GM23248 (cell line): ENCODE measurements at regions not wholly inside any gene's neighbourhood (a gene's known extent, or its start where the extent isn't known, plus 50 kb on each side); places are given as distances from the start of the nearest gene placed in this dataset.
A peak's percentile ranks its signal among the peaks of the same experiment; 100 is the strongest.

ENCODE experiments used
- DNase-seq: peaks from one replicate; pipeline ENCODE4 v3.0.0-alpha.2; 2015
- H2AFZ ChIP-seq: fragments of 200-600 bp; sonication (generic); 2 replicates; pipeline ENCODE4 v1.6.1; 2016; ENCODE audit warnings: antibody characterized with exemption
- H3F3A ChIP-seq: fragments of 200-600 bp; sonication (generic); 2 replicates; pipeline ENCODE4 v1.6.1; 2016; ENCODE audit warnings: mild to moderate bottlenecking, antibody characterized with exemption, mixed run types; ENCODE audit not compliant: insufficient read depth
- H3K27ac ChIP-seq: fragments of 200-600 bp; sonication (generic); 2 replicates; pipeline ENCODE4 v1.5.1; 2016; ENCODE audit warnings: mild to moderate bottlenecking
- H3K27me3 ChIP-seq: fragments of 200-600 bp; sonication (generic); replicated peaks from 2 replicates; pipeline ENCODE4 v1.6.1; 2016; ENCODE audit warnings: mild to moderate bottlenecking; ENCODE audit not compliant: insufficient read depth
- H3K36me3 ChIP-seq: fragments of 200-600 bp; sonication (generic); 2 replicates; pipeline ENCODE4 v1.6.1; 2016; ENCODE audit warnings: low read depth, mild to moderate bottlenecking
- H3K4me1 ChIP-seq: fragments of 200-600 bp; sonication (generic); 2 replicates; pipeline ENCODE4 v1.6.1; 2016; ENCODE audit warnings: mild to moderate bottlenecking; ENCODE audit not compliant: insufficient read depth
- H3K4me2 ChIP-seq: fragments of 200-600 bp; sonication (generic); one replicate; pipeline ENCODE4 v1.6.1; 2016; ENCODE audit warnings: mild to moderate bottlenecking; ENCODE audit not compliant: unreplicated experiment
- H3K4me3 ChIP-seq: fragments of 200-600 bp; sonication (generic); 2 replicates; pipeline ENCODE4 v1.5.1; 2016; ENCODE audit warnings: mild to moderate bottlenecking
- H3K79me2 ChIP-seq: fragments of 200-600 bp; sonication (generic); 2 replicates; pipeline ENCODE4 v1.6.1; 2016; ENCODE audit warnings: mild to moderate bottlenecking; ENCODE audit not compliant: insufficient read depth
- H3K9ac ChIP-seq: fragments of 200-600 bp; sonication (generic); 2 replicates; pipeline ENCODE4 v1.6.1; 2016; ENCODE audit warnings: mild to moderate bottlenecking
- H3K9me2 ChIP-seq: fragments of 200-600 bp; sonication (generic); 2 replicates; pipeline ENCODE4 v1.6.1; 2016; ENCODE audit warnings: mixed run types, mild to moderate bottlenecking, moderate library complexity; ENCODE audit not compliant: insufficient read depth
- H3K9me3 ChIP-seq: fragments of 200-600 bp; sonication (generic); one replicate; pipeline ENCODE4 v1.6.1; 2017; ENCODE audit warnings: low read depth
- H4K20me1 ChIP-seq: fragments of 200-600 bp; sonication (generic); 2 replicates; pipeline ENCODE4 v1.6.0; 2016; ENCODE audit not compliant: insufficient read depth
- EZH2 ChIP-seq: fragments of 200-600 bp; sonication (generic); IDR thresholded peaks from 2 replicates; pipeline ENCODE4 v1.6.1; 2018; ENCODE audit warnings: antibody characterized with exemption, mild to moderate bottlenecking; ENCODE audit not compliant: insufficient read depth, poor library complexity, severe bottlenecking
- EZH2phosphoT487 ChIP-seq: fragments of 200-600 bp; sonication (generic); IDR thresholded peaks from 2 replicates; pipeline ENCODE4 v1.6.1; 2018; ENCODE audit warnings: antibody characterized with exemption, moderate library complexity, mild to moderate bottlenecking, low read depth; ENCODE audit not compliant: insufficient read depth
- WGBS, 2 experiments: methylation state at CpG; one replicate each; pipeline ENCODE4 v1.1.6; 2015 to 2017; ENCODE audit warnings: low lambda C conversion rate in 2 of 2, low coverage in 1 of 2; ENCODE audit errors: missing lambda C conversion rate in 2 of 2; 5-methylcytosine and 5-hydroxymethylcytosine counted together
- in situ Hi-C: fragments of 300-500 bp; cut with MboI; formaldehyde crosslinking; loops from 2 replicates; pipeline ENCODE4 v1.15.0; 2020

- Histone ChIP-seq H3K27ac (no peak overlapping the region), H4K20me1 (no peaks in the 10 kb centered on the region), H3K27me3 (no peaks in the 10 kb centered on the region; the same call in 1 of the 2 replicates), H3K9me2 (no peaks in the 10 kb centered on the region), H3K9me3 (no peaks in the 10 kb centered on the region), H3K79me2 (no peaks in the 10 kb centered on the region), H3F3A (no peaks in the 10 kb centered on the region), H3K4me2 (no peak overlapping the region), H3K9ac (no peak overlapping the region), H3K4me3 (no peak overlapping the region), H3K4me1 (no peaks in the 10 kb centered on the region), H2AFZ (no peak overlapping the region), H3K36me3 (no peaks in the 10 kb centered on the region)
- in situ Hi-C loops = loop anchor here (25.0 kb wide), 1 partner anchor 260 kb away; the partner anchor contains the start of gene NTF3
- TF ChIP-seq EZH2phosphoT487 = no peak
- TF ChIP-seq EZH2 = no peak
- DNase-seq = no peak
- 73 to 78% methylated on average over 2 of the region's 2 CpGs for WGBS, 2 experiments
Observed at GRCh38 chr12:5177731-5178130, 134.1 kb downstream of the KCNA5 start.

- DNase-seq = no peak
- 77 to 80% methylated on average over 4 of the region's 4 CpGs for WGBS, 2 experiments
- Histone ChIP-seq H3F3A (no peaks in the 10 kb centered on the region), H3K27ac (no peak overlapping the region), H3K4me1 (no peaks in the 10 kb centered on the region), H3K9me3 (no peaks in the 10 kb centered on the region), H3K4me2 (no peak overlapping the region), H4K20me1 (no peaks in the 10 kb centered on the region), H3K27me3 (no peaks in the 10 kb centered on the region; the same call in 1 of the 2 replicates), H2AFZ (no peak overlapping the region), H3K9ac (no peak overlapping the region), H3K79me2 (no peaks in the 10 kb centered on the region), H3K9me2 (no peaks in the 10 kb centered on the region), H3K4me3 (no peak overlapping the region), H3K36me3 (no peaks in the 10 kb centered on the region)
- in situ Hi-C loops = loop anchor here (25.0 kb wide), 1 partner anchor 259 kb away; the partner anchor contains the start of gene NTF3
- TF ChIP-seq EZH2phosphoT487 = no peak
- TF ChIP-seq EZH2 = no peak
Observed at GRCh38 chr12:5178571-5178970, 134.9 kb downstream of the KCNA5 start.

GRCh38 chr12:5180496-5180895, 136.8 kb downstream of the KCNA5 start:
- Histone ChIP-seq H4K20me1 (no peaks in the 10 kb centered on the region), H3K79me2 (no peaks in the 10 kb centered on the region), H3K9me3 (no peaks in the 10 kb centered on the region), H2AFZ (no peak overlapping the region), H3K36me3 (no peaks in the 10 kb centered on the region), H3F3A (no peaks in the 10 kb centered on the region), H3K27me3 (no peaks in the 10 kb centered on the region; the same call in 1 of the 2 replicates), H3K9me2 (no peaks in the 10 kb centered on the region), H3K4me3 (no peak overlapping the region), H3K9ac (no peak overlapping the region), H3K4me1 (no peaks in the 10 kb centered on the region), H3K27ac (no peak overlapping the region), H3K4me2 (no peak overlapping the region)
- in situ Hi-C loops = loop anchor here (25.0 kb wide), 1 partner anchor 257 kb away; the partner anchor contains the start of gene NTF3
- no peak for DNase-seq
- no peak for TF ChIP-seq EZH2phosphoT487
- TF ChIP-seq EZH2 = no peak
- 55 to 59% methylated on average over 5 of the region's 5 CpGs for WGBS, 2 experiments

GRCh38 chr12:5184186-5184585, 140.5 kb downstream of the KCNA5 start:
- in situ Hi-C loops = loop anchor here (25.0 kb wide), 1 partner anchor 253 kb away; the partner anchor contains the start of gene NTF3
- 93 to 94% methylated on average over 5 of the region's 5 CpGs for WGBS, 2 experiments

More at GRCh38 chr12:5184186-5184585, 140.5 kb downstream of the KCNA5 start:
- H4K20me1 ChIP-seq = no peaks in the 10 kb centered on the region
- no peak overlapping the region for H3K4me2 ChIP-seq
- H2AFZ ChIP-seq = no peak overlapping the region
- TF ChIP-seq EZH2phosphoT487 (no peak), EZH2 (no peak)
- H3K79me2 ChIP-seq = no peaks in the 10 kb centered on the region
- no peak overlapping the region for H3K4me3 ChIP-seq
- no peaks in the 10 kb centered on the region for H3K9me2 ChIP-seq
- H3K9me3 ChIP-seq = no peaks in the 10 kb centered on the region
- no peak overlapping the region for H3K27ac ChIP-seq
- H3K4me1 ChIP-seq = no peaks in the 10 kb centered on the region
- H3K27me3 ChIP-seq = no peaks in the 10 kb centered on the region
- DNase-seq = peak; percentile 20
- H3F3A ChIP-seq = no peaks in the 10 kb centered on the region
- no peak overlapping the region for H3K9ac ChIP-seq
- no peaks in the 10 kb centered on the region for H3K36me3 ChIP-seq
